ENCODE measurements at regions not wholly inside any gene's neighbourhood (a gene's known extent, or its start where the extent isn't known, plus 50 kb on each side); places are given as distances from the start of the nearest gene placed in this dataset.

DNA sequence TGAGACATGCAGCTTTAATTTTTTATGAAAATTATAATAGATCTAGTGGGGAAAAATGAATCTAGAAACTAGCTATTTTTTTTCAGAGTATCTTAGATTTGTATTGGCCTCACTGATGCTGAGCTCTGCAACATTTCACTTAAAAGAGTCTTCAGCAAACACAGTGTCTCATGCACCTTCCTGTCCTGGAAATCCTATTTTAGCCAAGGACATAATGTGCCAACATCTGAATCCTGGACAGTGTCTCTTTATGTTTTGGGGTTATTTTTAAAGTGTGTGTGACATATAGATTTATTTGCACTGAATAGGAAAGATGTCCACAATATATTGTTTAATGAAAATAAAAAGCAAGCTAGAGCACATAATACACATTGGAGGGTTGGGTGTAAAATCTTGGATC, 199.1 kb upstream of the FMN2 start:
- Mint-ChIP-seq H3K27ac (no peak overlapping the region), H3K4me1 (no peaks in the 10 kb centered on the region), H3K9me3 (ENCODE audit: low read depth) (no peaks in the 10 kb centered on the region), H3K27me3 (peaks cover 4% of the 10 kb centered on the region), H3K4me3 (no peak overlapping the region), H3K36me3 (ENCODE audit: low read depth) (no peaks in the 10 kb centered on the region)
- ATAC-seq = no peak
- intact Hi-C loops (cut with DNase I, micrococcal nuclease) = loop anchor here in 1 of 2 experiments (10.0 kb wide), 1 partner anchor 318 kb away; no protein-coding TSS in a partner anchor
- ChIA-PET CTCF (interaction anchor here (0.6 to 2.1 kb wide), 6 partner anchors 8 to 280 kb away, joined by 3 to 5 read pairs (median 3); no protein-coding TSS in a partner anchor), POLR2A (no interaction called here)
- DNase-seq = no peak

DNA sequence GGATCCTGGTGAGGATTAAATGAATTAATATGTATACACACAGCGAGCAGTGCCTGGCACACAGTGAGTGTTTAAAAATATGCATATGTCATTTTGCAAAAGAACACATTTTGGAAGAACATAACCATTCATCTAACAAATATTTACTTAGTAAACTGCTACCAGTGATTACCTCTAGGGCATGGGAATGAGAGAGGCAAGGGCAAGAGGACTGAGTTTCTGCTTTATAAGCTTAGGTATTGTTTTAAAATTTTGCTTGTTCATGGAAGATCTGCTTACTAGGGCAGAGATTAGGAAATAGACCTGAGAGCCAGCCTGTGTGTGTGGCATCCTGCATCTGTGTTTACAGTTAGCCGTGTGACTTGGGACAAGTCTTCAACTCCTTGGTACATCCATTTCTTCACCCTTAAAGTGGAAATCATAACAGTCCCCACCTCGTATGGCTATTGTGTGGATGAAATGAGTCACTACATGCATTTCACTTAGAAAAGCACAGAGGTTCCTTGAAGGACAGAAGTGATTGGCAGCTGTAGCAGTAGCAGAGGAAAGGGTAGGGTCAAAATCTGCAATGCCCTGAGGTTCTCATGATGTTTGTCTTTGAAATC, 198.5 kb upstream of the FMN2 start:
- Mint-ChIP-seq H3K4me3 (no peak overlapping the region), H3K4me1 (peaks cover 2% of the 10 kb centered on the region), H3K27ac (no peak overlapping the region), H3K9me3 (ENCODE audit: low read depth) (no peaks in the 10 kb centered on the region), H3K27me3 (peaks cover 4% of the 10 kb centered on the region), H3K36me3 (ENCODE audit: low read depth) (no peaks in the 10 kb centered on the region)
- ChIA-PET POLR2A (no interaction called here), CTCF (interaction anchor here (0.8 to 2.1 kb wide), 2 partner anchors 11 to 281 kb away, joined by 3 to 5 read pairs; no protein-coding TSS in a partner anchor)
- ATAC-seq = no peak
- intact Hi-C loops (cut with DNase I, micrococcal nuclease) = loop anchor here in 1 of 2 experiments (10.0 kb wide), 1 partner anchor 318 kb away; no protein-coding TSS in a partner anchor
- DNase-seq = no peak

DNA sequence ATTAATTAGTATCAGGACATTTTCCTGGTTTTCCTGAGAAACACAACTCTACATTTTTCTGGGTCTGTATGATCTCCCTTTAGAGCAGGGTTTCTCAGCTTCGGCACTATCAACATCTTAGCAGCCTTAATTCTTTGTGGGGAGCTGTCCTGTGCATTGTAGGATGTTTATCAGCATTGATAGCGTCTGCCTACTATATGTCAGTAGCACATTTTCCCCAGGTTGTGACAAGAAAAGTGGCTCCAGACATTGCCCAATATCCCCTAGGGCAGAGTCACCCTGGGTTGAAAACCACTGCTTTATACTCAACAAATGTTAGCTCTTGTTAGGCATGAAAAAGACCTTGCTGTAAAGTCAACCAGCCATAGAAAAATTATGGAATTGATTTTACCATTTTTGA, 195.1 kb upstream of the FMN2 start:
- Mint-ChIP-seq H3K27me3 (peaks cover 4% of the 10 kb centered on the region), H3K36me3 (ENCODE audit: low read depth) (no peaks in the 10 kb centered on the region), H3K4me1 (peaks cover 2% of the 10 kb centered on the region), H3K4me3 (no peak overlapping the region), H3K27ac (no peak overlapping the region), H3K9me3 (ENCODE audit: low read depth) (no peaks in the 10 kb centered on the region)
- DNase-seq (no peak), ATAC-seq (no peak)
- intact Hi-C loops (cut with DNase I, micrococcal nuclease) = loop anchor here (5.0 to 10.0 kb wide), 5 partner anchors 84 to 1644 kb away; no protein-coding TSS in a partner anchor
- ChIA-PET POLR2A (no interaction called here), CTCF (no interaction called here)

DNA sequence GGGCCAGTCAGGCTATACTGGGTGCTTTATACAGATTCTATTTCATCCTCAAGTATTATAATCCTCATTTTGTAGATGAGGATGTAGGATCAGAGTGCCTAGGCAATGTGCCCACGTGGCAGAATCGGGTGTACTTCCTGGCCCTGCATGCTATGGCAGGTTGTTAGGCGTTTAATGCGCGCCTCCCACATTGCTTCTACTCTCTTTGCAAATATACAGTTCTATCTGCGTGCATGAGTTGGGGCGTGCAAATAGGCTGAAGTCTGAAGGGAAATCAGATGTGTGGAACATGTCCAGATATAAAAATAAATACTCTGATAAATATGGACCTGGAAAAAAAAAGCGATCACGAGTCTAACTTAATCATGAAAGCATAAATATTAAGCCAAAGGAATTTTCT, 194.7 kb upstream of the FMN2 start:
- ATAC-seq (no peak), DNase-seq (no peak)
- H3K4me3 Mint-ChIP-seq = no peak overlapping the region
- H3K36me3 Mint-ChIP-seq (ENCODE audit: low read depth) = no peaks in the 10 kb centered on the region
- ChIA-PET POLR2A (no interaction called here), CTCF (interaction anchor here (1.1 to 1.8 kb wide), 7 partner anchors 10 to 491 kb away, joined by 3 to 20 read pairs (median 4); no protein-coding TSS in a partner anchor)
- H3K27ac Mint-ChIP-seq = no peak overlapping the region
- peaks cover 4% of the 10 kb centered on the region for H3K27me3 Mint-ChIP-seq
- peaks cover 2% of the 10 kb centered on the region for H3K4me1 Mint-ChIP-seq
- no peaks in the 10 kb centered on the region for H3K9me3 Mint-ChIP-seq (ENCODE audit: low read depth)
- intact Hi-C loops (cut with DNase I, micrococcal nuclease) = loop anchor here (5.0 to 10.0 kb wide), 5 partner anchors 85 to 1645 kb away; no protein-coding TSS in a partner anchor

DNA sequence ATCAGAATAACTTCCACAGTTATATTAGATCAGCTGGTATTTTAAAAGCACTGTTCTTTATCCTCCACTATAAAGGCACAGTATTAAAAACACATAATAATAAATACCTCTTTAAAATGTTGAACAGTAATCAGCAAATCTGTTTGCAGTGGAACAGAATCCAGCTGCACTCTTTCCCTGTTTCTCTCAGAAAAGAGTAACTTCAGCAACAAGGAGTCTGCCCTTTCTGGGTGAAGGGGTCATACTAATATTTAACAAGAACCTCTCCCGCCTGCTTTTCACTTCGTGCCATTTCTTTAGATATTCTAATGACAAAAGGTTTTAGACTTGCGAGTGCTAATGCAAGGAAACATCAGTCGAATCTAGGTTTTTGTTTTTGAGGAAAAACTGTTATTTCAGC, 194.2 kb upstream of the FMN2 start:
- CTCF ChIA-PET = interaction anchor here (0.5 to 1.8 kb wide), 31 partner anchors 10 to 839 kb away, joined by 3 to 20 read pairs (median 3); partner anchors contain the start of gene CHRM3

DNA sequence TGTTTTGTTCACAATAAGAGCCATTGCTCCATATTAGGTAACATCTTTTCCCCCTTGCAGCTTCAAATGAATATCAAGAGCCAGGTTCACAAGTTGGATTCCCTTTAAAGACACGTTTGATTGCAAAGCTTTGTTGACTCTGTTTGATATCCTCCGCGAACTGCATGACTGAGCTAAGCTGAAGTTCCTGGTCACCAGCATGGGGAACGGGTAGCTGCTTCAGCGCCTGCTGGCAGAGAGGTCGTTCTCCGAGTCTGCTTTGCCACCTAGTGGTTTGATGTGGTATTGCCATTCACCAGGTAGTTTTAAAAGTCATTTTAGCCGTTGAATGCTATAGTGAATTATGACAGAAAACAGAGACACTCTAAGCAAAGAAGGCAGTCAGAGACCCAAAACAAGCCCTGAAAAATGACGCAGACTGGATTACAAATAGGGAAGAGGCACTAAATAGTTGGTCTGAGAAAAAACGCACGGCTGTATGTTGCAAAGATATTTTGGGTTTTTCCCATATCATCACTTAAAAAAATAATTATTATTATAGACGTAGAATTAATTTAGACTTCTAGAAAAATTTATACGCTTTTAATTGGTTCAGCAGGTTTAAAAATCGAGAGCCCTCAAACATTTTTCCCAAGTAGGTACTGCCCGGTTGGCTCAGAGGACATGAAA, 193.5 kb upstream of the FMN2 start:
- Mint-ChIP-seq H3K36me3 (ENCODE audit: low read depth) (no peaks in the 10 kb centered on the region), H3K4me3 (no peak overlapping the region), H3K27ac (no peak overlapping the region), H3K9me3 (ENCODE audit: low read depth) (no peaks in the 10 kb centered on the region), H3K27me3 (peaks cover 4% of the 10 kb centered on the region), H3K4me1 (peaks cover 2% of the 10 kb centered on the region)
- POLR2A ChIA-PET = no interaction called here
- peak; percentile 98 for ATAC-seq
- intact Hi-C loops (cut with DNase I, micrococcal nuclease) = loop anchor here (1.0 to 10.0 kb wide), 9 partner anchors 86 to 1646 kb away; no protein-coding TSS in a partner anchor
- CTCF ChIA-PET = interaction anchor here (0.5 to 1.8 kb wide), 34 partner anchors 11 to 949 kb away, joined by 3 to 20 read pairs (median 3); partner anchors contain the start of gene CHRM3
- peak; percentile 86 for DNase-seq

More for the DNA sequence above, 194.2 kb upstream of the FMN2 start:
- no peak for ATAC-seq
- Mint-ChIP-seq H3K27me3 (peaks cover 4% of the 10 kb centered on the region), H3K9me3 (ENCODE audit: low read depth) (no peaks in the 10 kb centered on the region), H3K27ac (no peak overlapping the region), H3K36me3 (ENCODE audit: low read depth) (no peaks in the 10 kb centered on the region), H3K4me1 (peaks cover 2% of the 10 kb centered on the region), H3K4me3 (no peak overlapping the region)
- DNase-seq = no peak
- POLR2A ChIA-PET = no interaction called here
- intact Hi-C loops (cut with DNase I, micrococcal nuclease) = loop anchor here (5.0 to 10.0 kb wide), 5 partner anchors 85 to 1645 kb away; no protein-coding TSS in a partner anchor

DNA sequence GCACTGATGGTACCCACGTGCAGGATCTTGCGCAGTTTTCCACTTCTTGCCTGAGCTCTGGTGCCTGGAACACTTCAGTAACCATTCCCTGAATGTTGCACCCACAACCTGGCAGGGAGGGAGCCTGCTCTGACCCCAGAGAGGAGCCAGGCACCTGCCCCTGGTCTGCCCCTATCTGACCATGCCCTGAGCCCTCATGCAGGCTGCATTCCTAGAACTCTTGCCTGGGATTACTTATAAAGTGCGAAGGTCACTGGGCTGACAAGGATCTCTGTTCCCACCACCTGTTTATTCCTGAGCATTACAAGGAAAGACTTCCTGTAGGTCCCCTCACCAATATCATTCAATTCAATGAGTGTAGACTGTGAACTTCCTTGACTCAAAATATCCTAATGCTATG, 191.9 kb upstream of the FMN2 start:
- Mint-ChIP-seq H3K36me3 (ENCODE audit: low read depth) (no peaks in the 10 kb centered on the region), H3K9me3 (ENCODE audit: low read depth) (no peaks in the 10 kb centered on the region), H3K27ac (no peak overlapping the region), H3K4me1 (peaks cover 2% of the 10 kb centered on the region), H3K4me3 (no peak overlapping the region), H3K27me3 (peaks cover 4% of the 10 kb centered on the region)
- POLR2A ChIA-PET = no interaction called here
- CTCF ChIA-PET = no interaction called here
- intact Hi-C loops (cut with DNase I, micrococcal nuclease) = loop anchor here (2.0 to 10.0 kb wide), 6 partner anchors 87 to 1647 kb away; no protein-coding TSS in a partner anchor
- ATAC-seq (no peak), DNase-seq (no peak)

DNA sequence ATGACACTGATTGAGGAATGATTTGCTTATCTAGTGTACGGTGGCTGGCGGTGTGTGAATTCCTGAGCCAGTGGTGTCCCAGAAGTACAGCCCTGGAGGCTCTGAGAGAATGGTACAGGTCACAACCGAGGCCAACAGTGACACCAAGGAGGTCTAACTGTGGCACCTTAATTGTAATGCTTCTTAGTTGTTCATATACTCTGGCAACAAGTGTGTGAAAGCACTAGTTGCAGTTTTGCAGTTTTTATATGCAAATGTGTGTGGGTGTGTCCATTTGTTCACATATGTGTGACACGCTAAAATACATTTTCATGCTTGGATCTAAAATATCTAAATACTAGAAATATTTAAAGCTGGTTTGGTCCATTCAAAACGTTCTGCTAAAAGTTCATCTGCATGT, 185.3 kb upstream of the FMN2 start:
- H3K27me3 Mint-ChIP-seq = no peaks in the 10 kb centered on the region
- ChIA-PET CTCF (interaction anchor here (0.7 kb wide), 1 partner anchor 1552 kb away, joined by 3 read pairs; no protein-coding TSS in a partner anchor), POLR2A (no interaction called here)
- intact Hi-C loops (cut with DNase I, micrococcal nuclease) = no loop called here
- no peak for DNase-seq
- no peaks in the 10 kb centered on the region for H3K4me1 Mint-ChIP-seq
- H3K27ac Mint-ChIP-seq = no peak overlapping the region
- H3K36me3 Mint-ChIP-seq (ENCODE audit: low read depth) = no peaks in the 10 kb centered on the region
- ATAC-seq = no peak
- no peak overlapping the region for H3K4me3 Mint-ChIP-seq
- H3K9me3 Mint-ChIP-seq (ENCODE audit: low read depth) = no peaks in the 10 kb centered on the region

DNA sequence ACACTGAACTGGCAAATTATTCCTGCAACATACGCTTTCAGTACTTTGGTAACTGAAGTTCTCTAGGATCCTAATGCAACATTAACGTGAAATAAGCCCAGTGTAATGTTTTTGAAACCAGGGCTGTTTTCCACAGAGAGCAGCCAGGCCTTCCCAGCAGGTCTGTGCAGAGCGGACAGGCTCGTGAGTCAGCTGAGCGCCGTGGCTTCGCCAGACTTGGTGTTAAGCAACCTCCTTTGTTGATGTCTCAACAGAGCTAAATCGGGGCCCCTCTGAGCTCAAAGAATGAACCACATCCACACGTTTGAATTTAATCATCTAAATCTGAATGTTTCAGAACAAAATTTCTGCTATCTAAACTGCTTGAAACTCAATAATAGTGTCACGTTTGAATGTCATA, 181.8 kb upstream of the FMN2 start:
- POLR2A ChIA-PET = no interaction called here
- Mint-ChIP-seq H3K36me3 (ENCODE audit: low read depth) (no peaks in the 10 kb centered on the region), H3K4me3 (no peak overlapping the region), H3K27me3 (peaks cover 2% of the 10 kb centered on the region), H3K4me1 (no peaks in the 10 kb centered on the region), H3K9me3 (ENCODE audit: low read depth) (no peaks in the 10 kb centered on the region), H3K27ac (no peak overlapping the region)
- DNase-seq = no peak
- intact Hi-C loops (cut with DNase I, micrococcal nuclease) = no loop called here
- no peak for ATAC-seq
- CTCF ChIA-PET = interaction anchor here (0.6 kb wide), 1 partner anchor 229 kb away, joined by 3 read pairs; no protein-coding TSS in a partner anchor

DNA sequence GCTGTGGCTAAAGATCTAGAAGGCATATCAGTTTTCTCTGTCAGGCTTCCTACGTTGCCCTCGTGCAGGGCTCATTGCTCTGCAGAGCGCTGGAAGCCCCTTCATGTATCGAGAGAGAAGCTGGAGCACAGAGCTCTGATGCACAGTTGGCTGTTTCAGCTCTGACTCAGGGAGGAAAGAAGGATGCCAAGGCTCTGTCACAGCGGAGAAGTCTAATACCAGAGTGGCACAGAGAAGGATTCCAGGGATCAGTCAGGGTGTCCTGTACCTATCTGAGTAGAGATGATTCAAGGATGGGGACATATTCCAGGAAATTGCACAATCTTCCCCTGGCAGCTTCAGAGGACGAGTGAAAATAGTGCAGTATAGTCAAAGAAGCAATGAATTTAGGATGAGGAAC, 179.2 kb upstream of the FMN2 start:
- POLR2A ChIA-PET = no interaction called here

DNA sequence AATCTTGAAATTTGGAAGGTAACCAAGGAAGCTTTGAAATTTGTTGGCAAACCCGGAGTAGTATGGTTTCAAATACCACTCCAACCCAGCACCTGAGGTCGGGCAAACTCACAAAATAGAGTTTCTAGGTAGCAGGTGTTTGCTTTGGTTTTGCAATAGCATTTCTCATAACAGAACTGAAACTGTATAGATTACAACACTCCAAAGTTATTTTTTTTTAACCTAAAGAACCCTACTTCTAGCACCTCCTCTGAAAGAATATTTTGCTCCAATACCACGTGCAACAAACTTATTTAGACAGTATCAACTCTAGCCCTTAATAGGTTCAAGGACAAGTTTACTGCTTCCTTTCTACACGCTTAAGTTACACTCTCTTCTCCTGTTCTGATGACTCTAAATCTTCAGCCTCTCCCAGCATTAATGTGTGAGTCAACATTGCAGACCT, 178.5 kb upstream of the FMN2 start:
- Mint-ChIP-seq H3K36me3 (ENCODE audit: low read depth) (no peaks in the 10 kb centered on the region), H3K4me1 (no peaks in the 10 kb centered on the region), H3K4me3 (no peak overlapping the region), H3K27ac (no peak overlapping the region), H3K9me3 (ENCODE audit: low read depth) (no peaks in the 10 kb centered on the region), H3K27me3 (peaks cover 10% of the 10 kb centered on the region)
- DNase-seq = no peak
- CTCF ChIA-PET = no interaction called here
- ATAC-seq = no peak
- POLR2A ChIA-PET = no interaction called here
- intact Hi-C loops (cut with DNase I, micrococcal nuclease) = no loop called here

More for the DNA sequence above, 179.2 kb upstream of the FMN2 start:
- Mint-ChIP-seq H3K9me3 (ENCODE audit: low read depth) (no peaks in the 10 kb centered on the region), H3K4me3 (no peak overlapping the region), H3K27me3 (peaks cover 10% of the 10 kb centered on the region), H3K36me3 (ENCODE audit: low read depth) (no peaks in the 10 kb centered on the region), H3K4me1 (no peaks in the 10 kb centered on the region), H3K27ac (no peak overlapping the region)
- CTCF ChIA-PET = no interaction called here
- ATAC-seq = no peak
- DNase-seq = no peak
- intact Hi-C loops (cut with DNase I, micrococcal nuclease) = no loop called here
